HFF-Myc (cell line): ENCODE measurements at regions not wholly inside any gene's neighbourhood (a gene's known extent, or its start where the extent isn't known, plus 50 kb on each side); places are given as distances from the start of the nearest gene placed in this dataset.
"Not testable (repeated sequence)": the region's sequence is repeated elsewhere in the genome, so short reads cannot be mapped to it uniquely, and the experiment has no call there.

Source experiments
- DNase-seq: peaks from one replicate; pipeline ENCODE4 v3.0.0-alpha.2; 2011; ENCODE audit warnings: low read depth; ENCODE audit errors: extremely low read depth
- H3K4me3 ChIP-seq: replicated peaks from 2 replicates; pipeline ENCODE4 v1.5.1; 2011; ENCODE audit warnings: low read depth, mild to moderate bottlenecking, control low read depth, low read length
- CTCF ChIP-seq: IDR thresholded peaks from 2 replicates; pipeline ENCODE4 v1.5.1; 2012; ENCODE audit warnings: mild to moderate bottlenecking, low read depth, low read length, control low read depth; ENCODE audit errors: missing control alignments

GRCh38 chr17:71024172-71024571 is 854.8 kb downstream of the KCNJ2 start:
- no peak for TF ChIP-seq CTCF
- no peak overlapping the region for H3K4me3 ChIP-seq
- no peak for DNase-seq

- no peak overlapping the region for H3K4me3 ChIP-seq
- DNase-seq, result no peak
- TF ChIP-seq CTCF, result no peak
Observed at GRCh38 chr17:71024969-71025368, 855.6 kb downstream of the KCNJ2 start.

- no peak for DNase-seq
- TF ChIP-seq CTCF, result no peak
- no peak overlapping the region for H3K4me3 ChIP-seq
Observed at GRCh38 chr17:71029246-71029645, 859.9 kb downstream of the KCNJ2 start.

- DNase-seq, H3K4me3 ChIP-seq: not testable (repeated sequence)
Observed at GRCh38 chr17:71031286-71031685, 862.0 kb downstream of the KCNJ2 start.

GRCh38 chr17:71032746-71033273 is 863.5 kb downstream of the KCNJ2 start:
- H3K4me3 ChIP-seq, result no peak overlapping the region
- no peak for DNase-seq
- no peak for TF ChIP-seq CTCF

- TF ChIP-seq CTCF, result no peak
- no peak overlapping the region for H3K4me3 ChIP-seq
- no peak for DNase-seq
Observed at GRCh38 chr17:71033336-71033735, 864.0 kb downstream of the KCNJ2 start.

- no peak overlapping the region for H3K4me3 ChIP-seq
- no peak for DNase-seq
- TF ChIP-seq CTCF, result no peak
Observed at GRCh38 chr17:71035226-71035625, 865.9 kb downstream of the KCNJ2 start.
